Adrenal gland (tissue), 5 donors: ENCODE measurements at regions not wholly inside any gene's neighbourhood (a gene's known extent, or its start where the extent isn't known, plus 50 kb on each side); places are given as distances from the start of the nearest gene placed in this dataset.

Source experiments
- POLR2A ChIP-seq, 2 donors: fragments of 450-650 bp; IDR thresholded peaks; one replicate each; pipeline ENCODE4 v1.6.1; 2017; ENCODE audit warnings: antibody characterized with exemption in 2 of 2, mild to moderate bottlenecking in 2 of 2, moderate library complexity in 1 of 2
- TF ChIP-seq, protein P1 (sequence below), 6 experiments: fragments of 450-650 bp in 4 of 6; fragments of 200-600 bp in 2 of 6; sonication (generic) in 1 of 6; IDR thresholded peaks; 1 replicate in 5 of 6; 2 replicates in 1 of 6; pipeline versions ENCODE4 v1.5.1 to v1.8.0; 2016 to 2021; ENCODE audit warnings: antibody characterized with exemption in 6 of 6, mild to moderate bottlenecking in 2 of 6, moderate library complexity in 1 of 6
- donor health status: DM: no; HTN: no; CAD: no.

DNA sequence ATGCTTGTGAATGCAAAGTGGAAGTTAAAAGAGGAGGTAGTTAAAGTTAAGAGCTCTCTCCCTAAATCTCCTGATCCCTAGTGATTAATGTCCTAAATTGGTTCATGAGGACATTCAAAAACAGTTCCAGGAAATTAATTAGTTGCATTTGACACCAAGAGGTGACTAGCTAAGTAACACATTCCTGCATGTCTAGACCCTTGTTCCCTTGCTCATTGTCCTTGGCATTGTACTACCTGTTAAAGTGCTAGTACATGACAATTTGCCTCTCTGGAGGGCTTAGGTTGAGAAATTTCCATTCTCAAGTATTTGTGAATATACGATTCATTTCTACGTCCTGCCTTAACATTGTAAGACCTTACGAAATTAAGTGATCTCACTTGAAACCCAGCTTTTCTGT is 278.6 kb upstream of the CDH10 start:
- TF ChIP-seq, protein P1, sequence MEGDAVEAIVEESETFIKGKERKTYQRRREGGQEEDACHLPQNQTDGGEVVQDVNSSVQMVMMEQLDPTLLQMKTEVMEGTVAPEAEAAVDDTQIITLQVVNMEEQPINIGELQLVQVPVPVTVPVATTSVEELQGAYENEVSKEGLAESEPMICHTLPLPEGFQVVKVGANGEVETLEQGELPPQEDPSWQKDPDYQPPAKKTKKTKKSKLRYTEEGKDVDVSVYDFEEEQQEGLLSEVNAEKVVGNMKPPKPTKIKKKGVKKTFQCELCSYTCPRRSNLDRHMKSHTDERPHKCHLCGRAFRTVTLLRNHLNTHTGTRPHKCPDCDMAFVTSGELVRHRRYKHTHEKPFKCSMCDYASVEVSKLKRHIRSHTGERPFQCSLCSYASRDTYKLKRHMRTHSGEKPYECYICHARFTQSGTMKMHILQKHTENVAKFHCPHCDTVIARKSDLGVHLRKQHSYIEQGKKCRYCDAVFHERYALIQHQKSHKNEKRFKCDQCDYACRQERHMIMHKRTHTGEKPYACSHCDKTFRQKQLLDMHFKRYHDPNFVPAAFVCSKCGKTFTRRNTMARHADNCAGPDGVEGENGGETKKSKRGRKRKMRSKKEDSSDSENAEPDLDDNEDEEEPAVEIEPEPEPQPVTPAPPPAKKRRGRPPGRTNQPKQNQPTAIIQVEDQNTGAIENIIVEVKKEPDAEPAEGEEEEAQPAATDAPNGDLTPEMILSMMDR (IDR thresholded peaks at IDR 0.05), result no peak
- no peak for TF ChIP-seq POLR2A (IDR thresholded peaks at IDR 0.05)
